ENCODE measurements at regions not wholly inside any gene's neighbourhood (a gene's known extent, or its start where the extent isn't known, plus 50 kb on each side); places are given as distances from the start of the nearest gene placed in this dataset.

- Histone ChIP-seq H3K4me2 (ENCODE audit: low read length) (no peak overlapping the region), H3K9ac (no peak overlapping the region), H3K9me3 (ENCODE audit: control insufficient read depth, low read length) (no peaks in the 10 kb centered on the region), H3K36me3 (ENCODE audit: control insufficient read depth, insufficient read depth, low read length) (no peaks in the 10 kb centered on the region), H3K4me3 (ENCODE audit: low read depth, low read length) (no peak overlapping the region), H3K79me2 (no peaks in the 10 kb centered on the region), H3K27ac (no peak overlapping the region), H3K4me1 (no peaks in the 10 kb centered on the region), H2AFZ (no peak overlapping the region), H3K27me3 (ENCODE audit: control insufficient read depth, insufficient read depth, low read length) (no peaks in the 10 kb centered on the region)
- TF ChIP-seq CTCF (IDR thresholded peaks at IDR 0.05): no peak
Measured at GRCh38 chr13:34421858-34422475, 520.1 kb upstream of the NBEA start.

GRCh38 chr13:34422956-34423355, 519.1 kb upstream of the NBEA start:
- TF ChIP-seq CTCF (IDR thresholded peaks at IDR 0.05): no peak
- no peaks in the 10 kb centered on the region for H3K9me3 ChIP-seq (ENCODE audit: control insufficient read depth, low read length)
- H3K36me3 ChIP-seq (ENCODE audit: control insufficient read depth, insufficient read depth, low read length): no peaks in the 10 kb centered on the region
- H2AFZ ChIP-seq: no peak overlapping the region
- no peak overlapping the region for H3K9ac ChIP-seq
- H3K4me3 ChIP-seq (ENCODE audit: low read depth, low read length): no peak overlapping the region
- H3K4me2 ChIP-seq (ENCODE audit: low read length): no peak overlapping the region
- H3K4me1 ChIP-seq: no peaks in the 10 kb centered on the region
- no peaks in the 10 kb centered on the region for H3K79me2 ChIP-seq
- no peaks in the 10 kb centered on the region for H3K27me3 ChIP-seq (ENCODE audit: control insufficient read depth, insufficient read depth, low read length)
- no peak overlapping the region for H3K27ac ChIP-seq

- no peak for TF ChIP-seq CTCF (IDR thresholded peaks at IDR 0.05)
- H3K4me2 ChIP-seq (ENCODE audit: low read length): no peak overlapping the region
- no peak overlapping the region for H3K9ac ChIP-seq
- no peaks in the 10 kb centered on the region for H3K36me3 ChIP-seq (ENCODE audit: control insufficient read depth, insufficient read depth, low read length)
- H3K27me3 ChIP-seq (ENCODE audit: control insufficient read depth, insufficient read depth, low read length): no peaks in the 10 kb centered on the region
- no peaks in the 10 kb centered on the region for H3K79me2 ChIP-seq
- no peaks in the 10 kb centered on the region for H3K9me3 ChIP-seq (ENCODE audit: control insufficient read depth, low read length)
- no peak overlapping the region for H3K27ac ChIP-seq
- H2AFZ ChIP-seq: no peak overlapping the region
- no peaks in the 10 kb centered on the region for H3K4me1 ChIP-seq
- no peak overlapping the region for H3K4me3 ChIP-seq (ENCODE audit: low read depth, low read length)
Measured at GRCh38 chr13:34425327-34425949, 516.6 kb upstream of the NBEA start.

- H3K4me3 ChIP-seq (ENCODE audit: low read depth, low read length): no peak overlapping the region
- no peak overlapping the region for H2AFZ ChIP-seq
- H3K4me2 ChIP-seq (ENCODE audit: low read length): no peak overlapping the region
- no peak overlapping the region for H3K27ac ChIP-seq
- H3K36me3 ChIP-seq (ENCODE audit: control insufficient read depth, insufficient read depth, low read length): no peaks in the 10 kb centered on the region
- H3K79me2 ChIP-seq: no peaks in the 10 kb centered on the region
- no peak for TF ChIP-seq CTCF (IDR thresholded peaks at IDR 0.05)
- H3K4me1 ChIP-seq: no peaks in the 10 kb centered on the region
- H3K27me3 ChIP-seq (ENCODE audit: control insufficient read depth, insufficient read depth, low read length): no peaks in the 10 kb centered on the region
- H3K9ac ChIP-seq: no peak overlapping the region
- H3K9me3 ChIP-seq (ENCODE audit: control insufficient read depth, low read length): no peaks in the 10 kb centered on the region
Measured at GRCh38 chr13:34428911-34429310, 513.2 kb upstream of the NBEA start.

- Histone ChIP-seq H3K4me1 (no peaks in the 10 kb centered on the region), H3K4me2 (ENCODE audit: low read length) (no peak overlapping the region), H3K9ac (no peak overlapping the region), H3K27ac (no peak overlapping the region), H3K79me2 (no peaks in the 10 kb centered on the region), H2AFZ (no peak overlapping the region), H3K27me3 (ENCODE audit: control insufficient read depth, insufficient read depth, low read length) (no peaks in the 10 kb centered on the region), H3K9me3 (ENCODE audit: control insufficient read depth, low read length) (no peaks in the 10 kb centered on the region), H3K4me3 (ENCODE audit: low read depth, low read length) (no peak overlapping the region), H3K36me3 (ENCODE audit: control insufficient read depth, insufficient read depth, low read length) (no peaks in the 10 kb centered on the region)
- no peak for TF ChIP-seq CTCF (IDR thresholded peaks at IDR 0.05)
Measured at GRCh38 chr13:34430294-34430693, 511.8 kb upstream of the NBEA start.
